Gastroesophageal sphincter (tissue), 4 donors: ENCODE measurements at regions not wholly inside any gene's neighbourhood (a gene's known extent, or its start where the extent isn't known, plus 50 kb on each side); places are given as distances from the start of the nearest gene placed in this dataset.
"Not testable (repeated sequence)": the region's sequence is repeated elsewhere in the genome, so short reads cannot be mapped to it uniquely, and the experiment has no call there.

Source experiments
- ATAC-seq: fragments of 150-250 bp; one replicate; pipeline ENCODE4 v1.9.1; 2016; ENCODE audit warnings: mild to moderate bottlenecking, moderate library complexity
- H3K27ac ChIP-seq, 4 donors: fragments of 200-600 bp; sonication (generic) in 3 of 4; 1 replicate in 3 of 4; 2 replicates in 1 of 4; pipeline ENCODE4 v1.5.1; 2016 to 2019
- H3K27me3 ChIP-seq: fragments of 200-600 bp; sonication (generic); one replicate; pipeline ENCODE4 v1.5.1; 2019
- H3K36me3 ChIP-seq, 2 donors: fragments of 200-600 bp; sonication (generic); one replicate each; pipeline ENCODE4 v1.5.1; 2019; ENCODE audit warnings: control low read depth in 1 of 2
- H3K4me1 ChIP-seq, 3 donors: fragments of 200-600 bp; sonication (generic); 1 replicate in 2 of 3; 2 replicates in 1 of 3; pipeline ENCODE4 v1.5.1; 2016 to 2019; ENCODE audit warnings: control low read depth in 2 of 3
- H3K4me3 ChIP-seq, 2 donors: fragments of 200-600 bp; sonication (generic); one replicate each; pipeline ENCODE4 v1.5.1; 2019; ENCODE audit warnings: mild to moderate bottlenecking in 1 of 2, moderate library complexity in 1 of 2
- H3K9me3 ChIP-seq, 3 donors: fragments of 200-600 bp; sonication (generic); one replicate each; pipeline ENCODE4 v1.5.1; 2017 to 2019; ENCODE audit warnings: control low read depth in 2 of 3
- EP300 ChIP-seq: sonication (generic); formaldehyde crosslinking; IDR thresholded peaks from one replicate; pipeline ENCODE4 v1.6.1; 2017; ENCODE audit warnings: antibody characterized with exemption, mild to moderate bottlenecking
- POLR2A ChIP-seq, 2 donors: fragments of 450-650 bp; IDR thresholded peaks; one replicate each; pipeline ENCODE4 v1.6.1; 2017; ENCODE audit warnings: antibody characterized with exemption in 2 of 2, mild to moderate bottlenecking in 2 of 2, moderate library complexity in 1 of 2
- POLR2AphosphoS5 ChIP-seq: sonication (generic); formaldehyde crosslinking; IDR thresholded peaks from one replicate; pipeline ENCODE4 v1.6.1; 2017; ENCODE audit warnings: antibody characterized with exemption
- WGBS, 2 donors: methylation state at CpG; one replicate each; pipeline ENCODE4 v1.1.5; 2018; ENCODE audit warnings: low coverage in 1 of 2; 5-methylcytosine and 5-hydroxymethylcytosine counted together
- TF ChIP-seq, protein P1 (sequence below), 4 experiments: fragments of 200-600 bp in 2 of 4; fragments of 450-650 bp in 2 of 4; sonication (generic) in 1 of 4; IDR thresholded peaks; one replicate each; pipeline ENCODE4 v1.5.1; 2017 to 2019; ENCODE audit warnings: antibody characterized with exemption in 4 of 4, mild to moderate bottlenecking in 2 of 4, moderate library complexity in 2 of 4

DNA sequence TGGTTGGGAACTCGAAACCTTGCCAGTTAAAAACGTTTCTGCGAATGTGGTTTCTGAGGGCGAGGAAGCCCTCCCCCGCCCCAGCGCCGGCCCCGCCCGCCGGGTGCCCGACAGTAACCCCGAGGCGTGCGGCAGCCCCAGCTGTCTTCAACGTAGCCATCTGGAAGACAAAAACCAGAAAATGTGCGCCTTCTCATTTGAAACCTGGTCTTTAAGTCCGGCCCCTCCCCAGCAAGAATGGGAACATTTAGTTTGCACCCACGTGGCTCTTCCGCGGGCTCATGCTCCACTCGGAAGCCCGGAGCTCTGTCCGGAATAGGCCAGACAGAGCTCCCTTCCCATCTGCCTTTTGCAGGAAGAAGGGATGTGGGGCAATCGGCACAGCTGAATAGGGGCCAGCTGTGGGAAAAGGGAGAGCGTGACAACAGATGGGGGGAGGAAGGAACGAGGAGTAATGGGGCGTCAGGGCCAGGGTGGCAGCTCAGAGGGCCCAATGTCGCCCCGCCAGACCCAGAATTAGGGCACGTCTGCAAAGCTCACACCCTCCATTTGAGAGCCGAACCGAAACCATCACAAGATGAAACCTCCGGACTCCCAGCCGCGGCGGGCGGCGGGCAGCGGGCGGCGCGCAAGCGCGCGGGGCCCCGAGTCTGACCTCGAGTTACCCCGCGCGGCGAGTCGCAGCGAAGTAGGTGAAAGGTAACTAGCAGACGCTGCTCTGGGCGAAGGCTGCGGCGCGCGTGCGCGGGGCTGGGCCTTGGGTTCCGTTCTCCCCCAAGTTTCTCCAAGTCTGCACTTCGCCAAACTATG is 63.4 kb upstream of the ABCA1 start:
- H3K9me3 ChIP-seq, result no peaks in the 10 kb centered on the region
- peak overlapping the region; percentile 77 to 96 (median 94) for H3K27ac ChIP-seq
- 0% methylated on average over 6 to 15 of the region's 63 CpGs for WGBS, 2 donors
- TF ChIP-seq POLR2A (IDR thresholded peaks at IDR 0.05) (peak; percentile 44 to 63), EP300 (peak; percentile 22), POLR2AphosphoS5 (peak; percentile 83)
- TF ChIP-seq, protein P1, sequence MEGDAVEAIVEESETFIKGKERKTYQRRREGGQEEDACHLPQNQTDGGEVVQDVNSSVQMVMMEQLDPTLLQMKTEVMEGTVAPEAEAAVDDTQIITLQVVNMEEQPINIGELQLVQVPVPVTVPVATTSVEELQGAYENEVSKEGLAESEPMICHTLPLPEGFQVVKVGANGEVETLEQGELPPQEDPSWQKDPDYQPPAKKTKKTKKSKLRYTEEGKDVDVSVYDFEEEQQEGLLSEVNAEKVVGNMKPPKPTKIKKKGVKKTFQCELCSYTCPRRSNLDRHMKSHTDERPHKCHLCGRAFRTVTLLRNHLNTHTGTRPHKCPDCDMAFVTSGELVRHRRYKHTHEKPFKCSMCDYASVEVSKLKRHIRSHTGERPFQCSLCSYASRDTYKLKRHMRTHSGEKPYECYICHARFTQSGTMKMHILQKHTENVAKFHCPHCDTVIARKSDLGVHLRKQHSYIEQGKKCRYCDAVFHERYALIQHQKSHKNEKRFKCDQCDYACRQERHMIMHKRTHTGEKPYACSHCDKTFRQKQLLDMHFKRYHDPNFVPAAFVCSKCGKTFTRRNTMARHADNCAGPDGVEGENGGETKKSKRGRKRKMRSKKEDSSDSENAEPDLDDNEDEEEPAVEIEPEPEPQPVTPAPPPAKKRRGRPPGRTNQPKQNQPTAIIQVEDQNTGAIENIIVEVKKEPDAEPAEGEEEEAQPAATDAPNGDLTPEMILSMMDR (IDR thresholded peaks at IDR 0.05), result peak in 1 of 4 experiments; percentile 3
- peak; percentile 89 for ATAC-seq
- peaks cover 18 to 46% (median 32%) of the 10 kb centered on the region in 3 donors for H3K4me1 ChIP-seq
- H3K36me3 ChIP-seq, result no peaks in the 10 kb centered on the region
- peak overlapping the region; percentile 43 to 66 for H3K4me3 ChIP-seq
- no peaks in the 10 kb centered on the region for H3K27me3 ChIP-seq

DNA sequence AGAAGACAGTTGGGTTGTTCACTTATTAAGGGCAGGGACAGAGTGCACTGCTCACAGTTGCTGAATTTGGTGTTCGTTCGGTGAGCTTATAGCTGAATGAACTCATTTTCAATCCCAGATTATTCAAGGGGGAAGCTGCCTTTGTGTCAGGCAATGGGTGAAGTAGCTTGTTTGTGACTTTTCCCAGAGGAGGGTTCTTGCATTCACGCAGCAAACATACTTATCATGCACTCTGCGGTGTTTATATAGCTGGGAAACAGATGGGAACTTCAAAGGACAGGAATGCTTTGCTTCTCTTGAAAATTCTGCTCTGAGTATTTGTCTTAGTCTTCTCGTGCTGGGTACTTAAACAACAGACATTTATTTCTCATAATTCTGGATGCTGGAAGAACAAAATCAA is 64.7 kb upstream of the ABCA1 start:
- H3K4me1 ChIP-seq, result peaks cover 18 to 46% (median 32%) of the 10 kb centered on the region in 3 donors
- WGBS, 2 donors, result 44 to 62% methylated on average over 5 of the region's 5 CpGs
- H3K9me3 ChIP-seq, result no peaks in the 10 kb centered on the region
- H3K27me3 ChIP-seq, result no peaks in the 10 kb centered on the region
- no peaks in the 10 kb centered on the region for H3K36me3 ChIP-seq
- H3K27ac ChIP-seq, result peak overlapping the region; percentile 77 to 96 (median 94)
- no peak overlapping the region for H3K4me3 ChIP-seq
- no peak for ATAC-seq
- TF ChIP-seq POLR2A (IDR thresholded peaks at IDR 0.05) (no peak), EP300 (no peak), POLR2AphosphoS5 (no peak)
- TF ChIP-seq, protein P1 (IDR thresholded peaks at IDR 0.05), result no peak

DNA sequence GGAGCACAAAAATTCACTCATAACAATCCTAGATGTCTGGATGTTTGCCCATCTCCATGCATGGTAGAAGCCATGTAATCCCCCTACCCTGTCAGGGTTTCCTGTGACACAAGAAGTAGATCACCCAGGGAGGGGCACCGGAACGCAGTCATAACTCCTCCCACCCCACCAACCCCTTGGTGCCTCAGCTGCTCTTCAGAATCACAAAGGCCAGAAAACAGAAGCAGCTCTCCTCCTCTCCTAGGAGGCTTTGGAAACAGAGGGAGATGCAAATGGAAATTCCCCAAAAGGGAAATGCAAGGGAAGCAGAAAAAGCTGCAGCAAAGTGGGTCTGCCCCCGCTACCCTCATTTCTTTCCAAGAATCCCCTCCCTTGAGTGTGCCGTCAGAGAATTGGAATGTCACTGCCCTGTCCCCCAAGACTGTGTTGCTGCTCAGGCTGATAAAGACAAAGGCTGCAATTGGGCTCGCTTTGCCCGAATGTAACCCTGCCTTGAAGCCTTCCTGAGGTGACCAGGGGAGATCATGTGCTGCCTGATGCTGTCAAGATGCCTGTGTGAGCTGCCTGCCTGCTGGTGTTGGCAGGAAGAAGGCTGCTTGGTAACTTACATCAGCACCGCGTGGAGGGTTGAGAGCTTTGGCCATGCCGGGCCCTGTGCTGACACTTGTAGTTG is 65.5 kb upstream of the ABCA1 start:
- ATAC-seq, result peak; percentile 67
- Histone ChIP-seq H3K9me3 (no peaks in the 10 kb centered on the region), H3K4me3 (no peak overlapping the region), H3K27ac (peak overlapping the region; percentile 77 to 96 (median 94)), H3K36me3 (no peaks in the 10 kb centered on the region), H3K4me1 (peaks cover 18 to 46% (median 32%) of the 10 kb centered on the region in 3 donors), H3K27me3 (no peaks in the 10 kb centered on the region)
- TF ChIP-seq POLR2AphosphoS5, result peak; percentile 86
- TF ChIP-seq EP300, result no peak
- 12 to 40% methylated on average over 3 to 7 of the region's 9 CpGs for WGBS, 2 donors

DNA sequence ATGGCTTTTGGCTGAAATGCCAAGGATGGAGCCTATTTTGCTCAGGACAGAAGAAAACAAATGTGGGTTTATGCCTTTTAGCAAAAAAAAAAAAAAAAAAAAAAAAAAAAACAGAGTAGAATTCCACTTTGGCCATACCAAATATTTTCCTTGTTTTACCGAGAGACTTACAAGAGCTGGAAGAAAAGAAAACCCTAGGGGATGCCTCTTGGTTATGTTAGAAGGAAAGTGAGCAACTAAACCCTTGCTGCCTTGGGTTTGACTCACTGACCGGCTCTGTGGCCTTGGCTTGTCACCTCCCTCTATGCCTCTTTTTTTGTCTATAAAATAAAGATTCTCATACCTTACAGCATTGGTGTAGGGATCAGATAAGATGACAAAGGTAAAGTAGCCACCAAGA is 69.6 kb upstream of the ABCA1 start:
- TF ChIP-seq POLR2AphosphoS5 (no peak), EP300 (no peak), POLR2A (IDR thresholded peaks at IDR 0.05) (no peak)
- TF ChIP-seq, protein P1 (IDR thresholded peaks at IDR 0.05), result no peak
- peaks cover 11 to 23% (median 16%) of the 10 kb centered on the region in 3 donors for H3K4me1 ChIP-seq
- no peaks in the 10 kb centered on the region for H3K36me3 ChIP-seq
- no peak overlapping the region for H3K27ac ChIP-seq
- H3K27me3 ChIP-seq, result no peaks in the 10 kb centered on the region
- WGBS, 2 donors, result 33 to 78% methylated on average over 1 to 2 of the region's 2 CpGs
- no peak for ATAC-seq
- no peak overlapping the region for H3K4me3 ChIP-seq
- no peaks in the 10 kb centered on the region for H3K9me3 ChIP-seq

DNA sequence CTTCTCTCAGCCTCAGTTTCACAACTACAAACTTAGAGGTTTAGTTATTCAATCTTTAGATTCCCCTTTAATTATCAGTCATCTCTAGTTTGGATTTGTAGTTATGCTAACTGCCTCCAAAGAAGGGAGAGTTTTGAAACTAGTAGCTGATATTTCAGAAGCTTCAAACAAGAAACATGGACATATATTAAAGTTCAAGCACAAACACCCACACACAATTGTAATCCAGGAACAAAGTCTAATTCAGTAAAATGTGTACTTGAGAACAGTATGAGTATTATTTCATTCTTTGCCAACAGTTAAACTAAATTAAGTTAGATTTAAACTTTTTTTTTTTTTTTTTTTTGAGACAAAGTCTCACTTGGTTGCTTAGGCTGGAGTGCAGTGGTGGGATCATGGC is 71.2 kb upstream of the ABCA1 start:
- no peaks in the 10 kb centered on the region for H3K27me3 ChIP-seq
- no peak overlapping the region for H3K27ac ChIP-seq
- ATAC-seq, result no peak
- TF ChIP-seq EP300, result no peak
- TF ChIP-seq POLR2A (IDR thresholded peaks at IDR 0.05), result no peak
- no peak for TF ChIP-seq POLR2AphosphoS5
- TF ChIP-seq, protein P1 (IDR thresholded peaks at IDR 0.05), result no peak
- H3K36me3 ChIP-seq, result no peaks in the 10 kb centered on the region
- H3K4me3 ChIP-seq, result no peak overlapping the region
- no peaks in the 10 kb centered on the region for H3K9me3 ChIP-seq
- peaks cover 0 to 7% (median under 1%) of the 10 kb centered on the region in 3 donors for H3K4me1 ChIP-seq

DNA sequence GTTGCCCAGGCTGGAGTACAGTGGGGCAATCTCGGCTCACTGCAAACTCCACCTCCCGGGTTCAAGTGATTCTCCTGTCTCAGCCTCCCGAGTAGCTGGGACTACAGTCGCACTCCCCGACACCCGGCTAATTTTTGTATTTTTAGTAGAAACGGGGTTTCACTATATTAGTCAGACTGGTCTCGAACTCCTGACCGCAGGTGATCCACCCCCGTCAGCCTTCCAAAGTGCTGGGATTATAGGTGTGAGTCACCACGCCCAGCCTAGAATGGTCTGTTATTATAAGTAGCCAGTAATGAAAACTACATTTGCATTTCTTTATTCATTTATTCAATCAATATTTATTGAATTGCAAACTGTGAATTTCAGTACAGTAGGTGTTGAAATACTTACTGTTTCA is 72.6 kb upstream of the ABCA1 start:
- not testable (repeated sequence) for H3K4me3 ChIP-seq, ATAC-seq, H3K9me3 ChIP-seq, H3K36me3 ChIP-seq, H3K27me3 ChIP-seq, H3K27ac ChIP-seq, H3K4me1 ChIP-seq
- 94 to 100% methylated on average over 9 to 11 of the region's 11 CpGs for WGBS, 2 donors
